ENCODE measurements at regions not wholly inside any gene's neighbourhood (a gene's known extent, or its start where the extent isn't known, plus 50 kb on each side); places are given as distances from the start of the nearest gene placed in this dataset.
"Not testable (repeated sequence)": the region's sequence is repeated elsewhere in the genome, so short reads cannot be mapped to it uniquely, and the experiment has no call there.

GRCh38 chr2:198652461-198652860, 805.3 kb downstream of the SATB2 start:
- no peak for DNase-seq (ENCODE audit: low read depth in 3 of 3, low spot score in 1 of 3)

GRCh38 chr2:198645816-198646215, 811.9 kb downstream of the SATB2 start:
- no peak for DNase-seq (ENCODE audit: low read depth in 3 of 3, low spot score in 1 of 3)

- DNase-seq (ENCODE audit: low read depth in 3 of 3, low spot score in 1 of 3): no peak
Measured at GRCh38 chr2:198641161-198641560, 816.6 kb downstream of the SATB2 start.

GRCh38 chr2:198640463-198640862, 817.3 kb downstream of the SATB2 start:
- DNase-seq (ENCODE audit: low read depth in 3 of 3, low spot score in 1 of 3): no peak

- no peak for DNase-seq (ENCODE audit: low read depth in 3 of 3, low spot score in 1 of 3)
Measured at GRCh38 chr2:198639580-198639979, 818.2 kb downstream of the SATB2 start.

GRCh38 chr2:198638577-198638976, 819.2 kb downstream of the SATB2 start:
- DNase-seq (ENCODE audit: low read depth in 3 of 3, low spot score in 1 of 3): no peak

- DNase-seq (ENCODE audit: low read depth in 3 of 3, low spot score in 1 of 3): no peak
Measured at GRCh38 chr2:198630384-198630783, 826.0 kb downstream of the PLCL1 start.

GRCh38 chr2:198628596-198628995, 824.2 kb downstream of the PLCL1 start:
- DNase-seq (ENCODE audit: low read depth in 3 of 3, low spot score in 1 of 3): no peak

GRCh38 chr2:198622986-198623730, 818.8 kb downstream of the PLCL1 start:
- no peak for DNase-seq (ENCODE audit: low read depth in 3 of 3, low spot score in 1 of 3)

GRCh38 chr2:198615972-198616371, 811.6 kb downstream of the PLCL1 start:
- no peak for DNase-seq (ENCODE audit: low read depth in 3 of 3, low spot score in 1 of 3)

GRCh38 chr2:198611201-198611600, 806.8 kb downstream of the PLCL1 start:
- DNase-seq (ENCODE audit: low read depth in 3 of 3, low spot score in 1 of 3): no peak

- no peak for DNase-seq (ENCODE audit: low read depth in 3 of 3, low spot score in 1 of 3)
Measured at GRCh38 chr2:198604599-198604998, 800.2 kb downstream of the PLCL1 start.

- DNase-seq (ENCODE audit: low read depth in 3 of 3, low spot score in 1 of 3): not testable (repeated sequence)
Measured at GRCh38 chr2:198602986-198603385, 798.6 kb downstream of the PLCL1 start.

- no peak for DNase-seq (ENCODE audit: low read depth in 3 of 3, low spot score in 1 of 3)
Measured at GRCh38 chr2:198597648-198598047, 793.3 kb downstream of the PLCL1 start.

- DNase-seq (ENCODE audit: low read depth in 3 of 3, low spot score in 1 of 3): no peak
Measured at GRCh38 chr2:198596985-198597384, 792.6 kb downstream of the PLCL1 start.

- no peak for DNase-seq (ENCODE audit: low read depth in 3 of 3, low spot score in 1 of 3)
Measured at GRCh38 chr2:198595721-198596120, 791.3 kb downstream of the PLCL1 start.

- no peak for DNase-seq (ENCODE audit: low read depth in 3 of 3, low spot score in 1 of 3)
Measured at GRCh38 chr2:198591586-198591985, 787.2 kb downstream of the PLCL1 start.

- DNase-seq (ENCODE audit: low read depth in 3 of 3, low spot score in 1 of 3): no peak
Measured at GRCh38 chr2:198587741-198588140, 783.3 kb downstream of the PLCL1 start.

GRCh38 chr2:198587240-198587639, 782.8 kb downstream of the PLCL1 start:
- no peak for DNase-seq (ENCODE audit: low read depth in 3 of 3, low spot score in 1 of 3)

GRCh38 chr2:198571393-198571792, 767.0 kb downstream of the PLCL1 start:
- no peak for DNase-seq (ENCODE audit: low read depth in 3 of 3, low spot score in 1 of 3)

GRCh38 chr2:198558176-198558575, 753.8 kb downstream of the PLCL1 start:
- no peak for DNase-seq (ENCODE audit: low read depth in 3 of 3, low spot score in 1 of 3)

- no peak for DNase-seq (ENCODE audit: low read depth in 3 of 3, low spot score in 1 of 3)
Measured at GRCh38 chr2:198546122-198546521, 741.7 kb downstream of the PLCL1 start.

- no peak for DNase-seq (ENCODE audit: low read depth in 3 of 3, low spot score in 1 of 3)
Measured at GRCh38 chr2:198545411-198545810, 741.0 kb downstream of the PLCL1 start.

Measured in stimulated activated CD4-positive, alpha-beta T cell treated with anti-CD3 and anti-CD28 coated beads, TNF-alpha, amount 100 ng/mL, for 1 hour (primary cell).